ENCODE measurements at regions not wholly inside any gene's neighbourhood (a gene's known extent, or its start where the extent isn't known, plus 50 kb on each side); places are given as distances from the start of the nearest gene placed in this dataset.

DNA sequence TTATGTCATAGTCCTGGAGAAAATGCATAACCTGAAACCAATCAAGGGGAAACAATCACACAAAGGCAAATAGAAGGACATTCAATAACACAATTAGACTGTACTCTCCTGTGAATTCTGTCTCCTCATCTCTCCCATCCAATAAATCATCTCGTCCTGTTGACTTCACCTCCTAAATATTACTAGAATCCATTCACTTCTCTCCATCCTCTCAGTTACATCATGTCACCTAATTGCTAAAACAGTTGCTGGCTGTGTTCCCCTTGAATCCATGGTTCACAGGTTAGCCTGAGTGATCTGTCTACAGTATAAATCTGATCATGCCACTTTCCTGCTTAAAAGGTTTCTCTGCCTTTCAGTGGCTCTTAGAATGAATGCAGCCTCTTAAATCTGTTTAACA, 220.2 kb downstream of the TGFB2 start:
- DNase-seq (ENCODE audit: low spot score) = no peak
- TF ChIP-seq, protein P1, sequence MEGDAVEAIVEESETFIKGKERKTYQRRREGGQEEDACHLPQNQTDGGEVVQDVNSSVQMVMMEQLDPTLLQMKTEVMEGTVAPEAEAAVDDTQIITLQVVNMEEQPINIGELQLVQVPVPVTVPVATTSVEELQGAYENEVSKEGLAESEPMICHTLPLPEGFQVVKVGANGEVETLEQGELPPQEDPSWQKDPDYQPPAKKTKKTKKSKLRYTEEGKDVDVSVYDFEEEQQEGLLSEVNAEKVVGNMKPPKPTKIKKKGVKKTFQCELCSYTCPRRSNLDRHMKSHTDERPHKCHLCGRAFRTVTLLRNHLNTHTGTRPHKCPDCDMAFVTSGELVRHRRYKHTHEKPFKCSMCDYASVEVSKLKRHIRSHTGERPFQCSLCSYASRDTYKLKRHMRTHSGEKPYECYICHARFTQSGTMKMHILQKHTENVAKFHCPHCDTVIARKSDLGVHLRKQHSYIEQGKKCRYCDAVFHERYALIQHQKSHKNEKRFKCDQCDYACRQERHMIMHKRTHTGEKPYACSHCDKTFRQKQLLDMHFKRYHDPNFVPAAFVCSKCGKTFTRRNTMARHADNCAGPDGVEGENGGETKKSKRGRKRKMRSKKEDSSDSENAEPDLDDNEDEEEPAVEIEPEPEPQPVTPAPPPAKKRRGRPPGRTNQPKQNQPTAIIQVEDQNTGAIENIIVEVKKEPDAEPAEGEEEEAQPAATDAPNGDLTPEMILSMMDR (IDR thresholded peaks at IDR 0.05; ENCODE audit: extremely low read depth, missing control alignments) = no peak

GRCh38 chr1:218568962-218569550, 223.9 kb downstream of the TGFB2 start:
- no peak for DNase-seq (ENCODE audit: low spot score)
- TF ChIP-seq, protein P1 (IDR thresholded peaks at IDR 0.05; ENCODE audit: extremely low read depth, missing control alignments) = no peak

- DNase-seq (ENCODE audit: low spot score) = no peak
- TF ChIP-seq, protein P1 (IDR thresholded peaks at IDR 0.05; ENCODE audit: extremely low read depth, missing control alignments) = no peak
Observed at GRCh38 chr1:218570456-218570855, 225.3 kb downstream of the TGFB2 start.

GRCh38 chr1:218571491-218571890, 226.4 kb downstream of the TGFB2 start:
- DNase-seq (ENCODE audit: low spot score) = no peak
- TF ChIP-seq, protein P1 (IDR thresholded peaks at IDR 0.05; ENCODE audit: extremely low read depth, missing control alignments) = no peak

DNA sequence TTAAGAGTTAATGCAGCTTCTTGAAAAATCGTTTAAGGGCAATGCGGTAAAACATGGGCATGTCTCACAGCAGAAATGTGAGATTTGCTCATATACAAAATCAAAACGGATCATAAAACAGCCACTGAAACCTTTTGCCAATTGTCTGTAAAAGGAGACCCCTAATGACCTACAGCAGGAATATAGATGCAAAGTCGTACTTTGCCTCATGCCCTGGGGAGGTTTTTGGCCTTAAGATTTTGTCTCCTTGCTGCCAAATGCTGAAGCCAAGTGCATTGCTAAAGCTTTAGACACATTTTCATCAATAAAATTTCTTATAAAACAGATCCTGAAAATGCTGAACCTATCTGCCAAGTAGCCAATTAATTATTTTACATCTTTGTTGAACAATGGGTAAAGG, 226.9 kb downstream of the TGFB2 start:
- DNase-seq (ENCODE audit: low spot score) = no peak
- TF ChIP-seq, protein P1 (IDR thresholded peaks at IDR 0.05; ENCODE audit: extremely low read depth, missing control alignments) = no peak

DNA sequence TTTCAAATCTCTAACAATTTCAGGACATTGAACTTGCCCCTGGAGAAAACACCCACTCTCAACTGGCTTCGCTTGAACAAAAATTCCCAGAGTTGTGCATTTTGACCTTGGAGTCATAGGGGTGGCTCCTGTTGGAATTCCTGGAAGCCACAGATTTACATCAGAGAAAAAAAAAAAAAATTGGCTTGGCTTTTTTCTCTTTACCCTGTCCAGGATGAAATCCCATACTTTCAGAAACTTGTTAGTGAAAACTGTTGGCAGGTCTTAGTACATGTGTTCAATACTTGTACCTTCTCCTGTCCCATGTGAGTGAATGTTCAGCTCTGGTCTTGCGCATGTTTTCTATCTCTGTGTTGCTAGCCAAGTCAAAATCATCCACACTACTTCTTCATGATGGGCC, 228.8 kb downstream of the TGFB2 start:
- TF ChIP-seq, protein P1 (IDR thresholded peaks at IDR 0.05; ENCODE audit: extremely low read depth, missing control alignments) = no peak
- DNase-seq (ENCODE audit: low spot score) = no peak

GRCh38 chr1:218575079-218575478, 229.9 kb downstream of the TGFB2 start:
- TF ChIP-seq, protein P1 (IDR thresholded peaks at IDR 0.05; ENCODE audit: extremely low read depth, missing control alignments) = no peak
- no peak for DNase-seq (ENCODE audit: low spot score)

Data from GM20000 (cell line).